Stimulated activated CD8-positive, alpha-beta memory T cell treated with anti-CD3 and anti-CD28 coated beads, Interleukin-12 subunit alpha, Interleukin-12 subunit beta, amount 100 ng/mL, for 1 hour (primary cell): ENCODE measurements at regions not wholly inside any gene's neighbourhood (a gene's known extent, or its start where the extent isn't known, plus 50 kb on each side); places are given as distances from the start of the nearest gene placed in this dataset.
"Not testable (repeated sequence)": the region's sequence is repeated elsewhere in the genome, so short reads cannot be mapped to it uniquely, and the experiment has no call there.

ENCODE experiments used
- DNase-seq: peaks from one replicate; pipeline ENCODE4 v3.0.0-alpha.2; 2020; ENCODE audit warnings: low read depth

GRCh38 chr7:149564340-149565095, 66.9 kb upstream of the ZNF746 start:
- DNase-seq = no peak

DNA sequence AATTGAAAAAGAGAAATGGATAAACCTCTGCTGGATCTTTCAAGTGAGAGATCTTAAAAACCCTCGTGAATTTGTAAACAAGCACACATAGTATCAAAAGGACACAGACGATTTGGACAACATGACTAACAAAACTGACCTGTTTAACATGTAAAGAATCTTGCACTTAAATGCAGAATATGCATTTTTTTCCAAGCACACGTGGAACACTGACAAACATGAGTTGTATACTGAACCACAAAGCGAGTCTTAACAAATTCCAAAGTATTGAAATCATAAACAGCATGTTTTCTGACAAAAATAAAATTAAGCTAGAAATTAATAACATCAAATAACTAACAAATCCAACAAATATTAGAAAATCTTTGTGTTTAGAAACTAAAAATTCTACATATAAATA, 65.0 kb upstream of the ZNF746 start:
- DNase-seq = no peak

- no peak for DNase-seq
Observed at GRCh38 chr7:149561072-149561471, 63.5 kb upstream of the ZNF746 start.

DNA sequence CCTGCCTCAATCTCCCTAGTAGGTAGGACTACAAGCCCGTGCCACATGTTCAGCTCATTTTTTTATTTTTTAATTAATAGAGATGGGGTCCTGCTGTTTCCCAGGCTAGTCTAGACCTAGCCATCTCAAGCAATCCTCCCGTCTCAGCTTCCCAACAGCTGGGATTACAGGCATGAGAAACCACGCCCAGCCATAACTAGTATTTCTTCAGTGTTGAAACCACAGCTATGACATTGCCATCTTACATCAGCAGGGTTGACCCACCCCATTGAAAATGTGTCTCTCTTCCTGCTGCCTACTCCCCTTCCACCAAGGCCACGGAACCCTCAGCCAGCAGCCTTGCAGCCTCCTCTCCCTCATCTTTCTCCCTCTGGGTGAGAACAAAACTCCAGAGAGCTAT, 62.1 kb upstream of the ZNF746 start:
- no peak for DNase-seq

GRCh38 chr7:149558149-149558861, 60.7 kb upstream of the ZNF746 start:
- no peak for DNase-seq

DNA sequence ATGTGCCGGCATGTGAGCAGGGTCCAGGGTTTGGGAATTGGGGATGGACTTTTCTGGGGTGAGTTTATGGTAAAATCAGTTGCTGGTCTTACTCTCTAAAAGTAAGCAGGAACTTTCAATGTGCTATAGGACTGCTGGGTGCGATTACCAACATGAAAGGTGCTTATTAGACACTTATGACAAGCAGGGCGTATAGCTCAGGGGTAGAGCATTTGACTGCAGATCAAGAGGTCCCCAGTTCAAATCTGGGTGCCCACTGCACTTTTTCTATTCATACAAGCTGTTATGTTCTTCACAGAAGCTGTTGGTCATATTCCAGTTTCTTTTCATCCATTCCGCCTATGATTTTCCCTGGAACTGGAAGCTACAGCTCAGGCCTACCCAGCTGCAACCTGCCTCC, 58.9 kb upstream of the ZNF746 start:
- DNase-seq = not testable (repeated sequence)

- not testable (repeated sequence) for DNase-seq
Observed at GRCh38 chr7:149554821-149555220, 57.2 kb upstream of the ZNF746 start.

DNA sequence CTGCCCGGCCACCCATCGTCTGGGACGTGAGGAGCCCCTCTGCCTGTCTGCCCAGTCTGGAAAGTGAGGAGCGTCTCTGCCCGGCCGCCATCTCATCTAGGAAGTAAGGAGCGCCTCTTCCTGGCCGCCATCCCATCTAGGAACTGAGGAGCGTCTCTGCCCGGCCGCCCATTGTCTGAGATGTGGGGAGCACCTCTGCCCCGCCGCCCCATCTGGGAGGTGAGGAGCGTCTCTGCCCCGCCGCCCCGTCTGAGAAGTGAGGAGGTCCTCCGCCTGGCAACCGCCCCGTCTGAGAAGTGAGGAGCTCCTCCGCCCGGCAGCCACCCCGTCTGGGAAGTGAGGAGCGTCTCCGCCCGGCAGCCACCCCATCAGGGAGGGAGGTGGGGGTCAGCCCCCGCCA, 56.4 kb upstream of the ZNF746 start:
- not testable (repeated sequence) for DNase-seq

DNA sequence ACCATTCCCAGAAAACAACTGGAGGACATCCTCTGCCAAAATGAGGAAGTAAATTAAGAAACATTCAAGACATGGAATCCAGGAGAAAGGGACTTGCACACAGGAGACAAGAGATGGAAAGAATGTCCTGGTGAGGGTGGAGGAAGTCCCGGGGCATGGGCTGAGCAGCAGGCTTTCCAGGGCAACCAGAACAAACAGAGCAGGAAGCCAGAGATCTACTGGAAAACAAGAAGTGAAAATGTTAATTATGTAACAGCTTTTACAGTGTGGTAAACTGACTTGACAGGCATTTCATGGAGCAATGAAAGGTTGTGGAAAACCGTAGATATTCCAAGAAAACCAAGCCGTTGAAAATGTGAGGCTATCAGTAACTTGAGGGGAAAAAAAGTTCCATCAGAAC, 55.2 kb upstream of the ZNF746 start:
- no peak for DNase-seq
